Osteocyte (in vitro differentiated cells): ENCODE measurements at regions not wholly inside any gene's neighbourhood (a gene's known extent, or its start where the extent isn't known, plus 50 kb on each side); places are given as distances from the start of the nearest gene placed in this dataset.

Experiments used
- DNase-seq: peaks from one replicate; pipeline ENCODE4 v3.0.0; 2021; ENCODE audit warnings: mixed read lengths; ENCODE audit not compliant: unreplicated experiment; ENCODE audit errors: extremely low spot score
- H3K27ac Mint-ChIP-seq: one replicate; pipeline ENCODE4 v1.8.0; 2021; ENCODE audit warnings: mild to moderate bottlenecking, mixed read lengths; ENCODE audit not compliant: unreplicated experiment
- H3K27me3 Mint-ChIP-seq: one replicate; pipeline ENCODE4 v1.8.0; 2021; ENCODE audit warnings: mixed read lengths; ENCODE audit not compliant: unreplicated experiment
- H3K36me3 Mint-ChIP-seq: one replicate; pipeline ENCODE4 v1.8.0; 2021; ENCODE audit warnings: mixed read lengths; ENCODE audit not compliant: unreplicated experiment
- H3K4me1 Mint-ChIP-seq: one replicate; pipeline ENCODE4 v1.8.0; 2021; ENCODE audit warnings: mixed read lengths; ENCODE audit not compliant: unreplicated experiment
- H3K4me3 Mint-ChIP-seq: one replicate; pipeline ENCODE4 v1.8.0; 2021; ENCODE audit warnings: mild to moderate bottlenecking, moderate library complexity, mixed read lengths; ENCODE audit not compliant: unreplicated experiment
- H3K9me3 Mint-ChIP-seq: one replicate; pipeline ENCODE4 v1.8.0; 2021; ENCODE audit warnings: mixed read lengths; ENCODE audit not compliant: unreplicated experiment
- TF ChIP-seq, protein P1 (sequence below): fragments of 200-600 bp; sonication (generic); IDR thresholded peaks from 2 replicates; pipeline ENCODE4 v1.5.0; 2021; ENCODE audit warnings: antibody characterized with exemption, mild to moderate bottlenecking, moderate library complexity

DNA sequence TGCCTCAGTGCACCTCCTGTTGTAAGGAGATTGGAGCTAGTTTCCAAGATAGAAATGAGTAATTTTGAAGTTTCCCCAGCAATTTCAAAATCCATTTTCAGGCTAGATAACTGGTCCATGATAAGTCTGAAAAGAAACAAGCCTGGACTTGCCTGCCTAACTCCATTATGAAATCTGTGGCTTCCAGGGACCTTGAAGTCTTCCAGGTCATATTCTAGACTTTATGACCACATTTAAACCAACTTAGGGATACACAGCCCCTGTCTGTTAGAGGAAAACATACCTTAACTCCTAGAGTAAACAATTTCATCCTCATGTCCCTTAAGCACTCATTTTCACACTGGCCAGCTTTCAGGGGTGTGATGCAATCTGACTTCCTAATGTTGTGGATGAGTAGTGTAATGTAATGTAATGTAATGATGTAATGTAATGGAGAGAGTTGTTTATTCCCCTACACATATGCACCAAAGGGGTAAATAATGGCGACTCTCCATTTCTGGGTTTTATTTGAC lies 96.7 kb upstream of the FAM20A start:
- Mint-ChIP-seq H3K27ac (no peak overlapping the region), H3K9me3 (no peaks in the 10 kb centered on the region), H3K4me3 (no peak overlapping the region), H3K4me1 (no peaks in the 10 kb centered on the region), H3K27me3 (no peaks in the 10 kb centered on the region), H3K36me3 (no peaks in the 10 kb centered on the region)
- no peak for DNase-seq
- TF ChIP-seq, protein P1, sequence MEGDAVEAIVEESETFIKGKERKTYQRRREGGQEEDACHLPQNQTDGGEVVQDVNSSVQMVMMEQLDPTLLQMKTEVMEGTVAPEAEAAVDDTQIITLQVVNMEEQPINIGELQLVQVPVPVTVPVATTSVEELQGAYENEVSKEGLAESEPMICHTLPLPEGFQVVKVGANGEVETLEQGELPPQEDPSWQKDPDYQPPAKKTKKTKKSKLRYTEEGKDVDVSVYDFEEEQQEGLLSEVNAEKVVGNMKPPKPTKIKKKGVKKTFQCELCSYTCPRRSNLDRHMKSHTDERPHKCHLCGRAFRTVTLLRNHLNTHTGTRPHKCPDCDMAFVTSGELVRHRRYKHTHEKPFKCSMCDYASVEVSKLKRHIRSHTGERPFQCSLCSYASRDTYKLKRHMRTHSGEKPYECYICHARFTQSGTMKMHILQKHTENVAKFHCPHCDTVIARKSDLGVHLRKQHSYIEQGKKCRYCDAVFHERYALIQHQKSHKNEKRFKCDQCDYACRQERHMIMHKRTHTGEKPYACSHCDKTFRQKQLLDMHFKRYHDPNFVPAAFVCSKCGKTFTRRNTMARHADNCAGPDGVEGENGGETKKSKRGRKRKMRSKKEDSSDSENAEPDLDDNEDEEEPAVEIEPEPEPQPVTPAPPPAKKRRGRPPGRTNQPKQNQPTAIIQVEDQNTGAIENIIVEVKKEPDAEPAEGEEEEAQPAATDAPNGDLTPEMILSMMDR: no peak

DNA sequence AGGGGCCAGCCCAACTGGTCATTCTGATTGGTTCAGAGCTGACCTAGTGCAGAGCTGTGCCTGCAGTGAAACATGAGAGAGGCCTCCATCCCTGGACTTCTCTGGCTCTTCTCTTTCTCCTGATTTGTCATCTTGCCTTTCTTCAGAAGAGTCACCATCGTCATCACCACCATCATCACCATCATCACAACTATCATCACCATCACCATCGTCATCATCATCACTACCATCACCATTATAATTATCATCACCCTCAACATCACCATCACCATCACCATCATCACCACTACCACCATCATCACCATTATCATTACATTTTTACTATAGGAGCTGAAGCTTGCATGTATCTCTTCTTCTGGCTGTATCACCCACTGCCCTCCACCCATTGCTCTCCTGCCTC lies 94.5 kb upstream of the FAM20A start:
- no peak overlapping the region for H3K27ac Mint-ChIP-seq
- no peaks in the 10 kb centered on the region for H3K4me1 Mint-ChIP-seq
- TF ChIP-seq, protein P1: no peak
- no peaks in the 10 kb centered on the region for H3K9me3 Mint-ChIP-seq
- no peaks in the 10 kb centered on the region for H3K36me3 Mint-ChIP-seq
- H3K4me3 Mint-ChIP-seq: no peak overlapping the region
- DNase-seq: no peak
- H3K27me3 Mint-ChIP-seq: no peaks in the 10 kb centered on the region

DNA sequence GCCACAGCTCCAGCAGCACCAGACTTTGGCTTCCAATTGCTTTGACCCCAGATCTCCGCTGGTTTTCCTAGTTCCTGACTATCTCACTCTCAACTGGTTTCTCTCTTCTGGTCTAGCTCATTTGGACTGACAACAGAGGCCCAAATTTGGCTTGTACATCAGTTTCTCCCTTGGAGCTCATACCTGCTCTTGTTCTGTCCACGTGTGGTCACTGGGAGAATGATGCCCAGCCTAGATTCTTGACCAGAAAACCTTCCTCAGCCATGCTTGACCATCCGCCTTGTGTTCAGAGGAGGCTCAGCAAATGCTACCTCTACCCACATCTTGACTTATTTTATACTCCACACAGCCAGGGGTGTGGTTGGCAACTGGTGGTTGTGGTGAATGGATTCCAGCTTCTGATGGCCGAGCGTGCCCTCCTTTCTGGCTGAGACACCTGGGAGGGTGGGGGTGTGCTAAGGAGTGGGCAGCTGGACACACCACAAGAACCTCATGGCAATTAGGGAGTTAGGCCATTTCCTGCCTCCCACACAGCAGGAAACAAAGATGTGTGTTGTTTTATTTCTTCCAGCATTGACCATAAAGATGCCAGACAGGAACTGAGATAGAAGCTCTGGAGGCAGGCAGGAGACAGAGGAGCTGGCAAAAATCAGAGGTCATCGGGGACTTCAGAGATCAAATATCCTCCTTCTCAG lies 93.8 kb upstream of the FAM20A start:
- H3K27ac Mint-ChIP-seq: no peak overlapping the region

DNA sequence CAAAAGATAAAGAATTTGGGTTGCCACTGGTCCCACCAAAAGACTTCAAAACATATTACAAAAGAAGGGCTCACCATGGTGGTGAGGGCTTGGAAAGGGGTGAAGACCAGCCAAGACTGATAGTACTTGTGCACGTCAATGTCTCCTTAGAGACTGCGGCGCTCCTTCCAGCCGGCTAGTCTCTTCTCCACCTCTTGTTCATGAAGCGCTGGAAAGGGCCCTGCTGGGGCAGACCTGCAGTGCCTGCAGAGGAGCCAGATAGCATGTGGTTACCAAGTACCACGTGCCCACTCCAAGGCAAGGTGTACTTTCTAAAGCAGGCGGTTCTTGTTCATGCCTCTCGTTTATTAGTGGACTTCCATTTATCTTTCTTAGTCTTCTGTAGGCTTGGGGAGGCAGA lies 92.7 kb upstream of the FAM20A start:
- H3K27me3 Mint-ChIP-seq: no peaks in the 10 kb centered on the region
- TF ChIP-seq, protein P1: no peak
- no peak overlapping the region for H3K4me3 Mint-ChIP-seq
- H3K27ac Mint-ChIP-seq: no peak overlapping the region
- DNase-seq: no peak
- H3K4me1 Mint-ChIP-seq: no peaks in the 10 kb centered on the region
- no peaks in the 10 kb centered on the region for H3K36me3 Mint-ChIP-seq
- no peaks in the 10 kb centered on the region for H3K9me3 Mint-ChIP-seq

More for the DNA sequence above, 93.8 kb upstream of the FAM20A start:
- Mint-ChIP-seq H3K9me3 (no peaks in the 10 kb centered on the region), H3K4me3 (no peak overlapping the region), H3K36me3 (no peaks in the 10 kb centered on the region), H3K27me3 (no peaks in the 10 kb centered on the region), H3K4me1 (no peaks in the 10 kb centered on the region)
- TF ChIP-seq, protein P1: no peak
- DNase-seq: no peak

DNA sequence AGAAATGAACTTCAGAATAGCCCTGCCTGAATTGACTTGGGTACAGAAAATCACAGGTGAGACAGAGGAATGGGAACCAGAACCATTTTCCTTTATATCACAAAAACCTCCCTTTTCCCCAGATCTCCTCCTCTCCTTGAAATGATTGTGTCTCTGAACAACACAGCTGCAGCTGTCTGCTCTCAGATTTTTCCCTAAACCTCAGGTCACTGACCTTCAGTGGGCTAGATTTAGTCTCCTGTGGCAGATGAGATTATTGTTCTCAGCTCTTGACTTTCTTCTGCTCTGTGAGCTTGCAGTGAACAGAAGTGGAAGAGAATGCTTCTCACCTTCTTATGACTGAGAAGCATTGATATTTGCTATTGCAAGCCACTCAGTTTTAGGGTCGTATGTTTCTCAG lies 92.3 kb upstream of the FAM20A start:
- Mint-ChIP-seq H3K36me3 (no peaks in the 10 kb centered on the region), H3K27ac (no peak overlapping the region), H3K27me3 (no peaks in the 10 kb centered on the region), H3K4me1 (no peaks in the 10 kb centered on the region), H3K9me3 (no peaks in the 10 kb centered on the region), H3K4me3 (no peak overlapping the region)
- no peak for DNase-seq
- TF ChIP-seq, protein P1: no peak
